NCI-H345 (cell line): ENCODE measurements at regions not wholly inside any gene's neighbourhood (a gene's known extent, or its start where the extent isn't known, plus 50 kb on each side); places are given as distances from the start of the nearest gene placed in this dataset.

ENCODE experiments used
- DNase-seq: peaks from one replicate; lab custom pipeline; 2025; lab: John Stamatoyannopoulos, UW

- no peak for DNase-seq
Measured at GRCh38 chr14:97402279-97402678, 605.1 kb downstream of the VRK1 start.

GRCh38 chr14:97407701-97408407, 610.7 kb downstream of the VRK1 start:
- DNase-seq = no peak

- no peak for DNase-seq
Measured at GRCh38 chr14:97408503-97408902, 611.3 kb downstream of the VRK1 start.

GRCh38 chr14:97408937-97409815, 612.0 kb downstream of the VRK1 start:
- no peak for DNase-seq

GRCh38 chr14:97410667-97411620, 613.8 kb downstream of the VRK1 start:
- no peak for DNase-seq

- no peak for DNase-seq
Measured at GRCh38 chr14:97411938-97412612, 614.9 kb downstream of the VRK1 start.

- DNase-seq = no peak
Measured at GRCh38 chr14:97413022-97413539, 615.9 kb downstream of the VRK1 start.

- DNase-seq = no peak
Measured at GRCh38 chr14:97413966-97414717, 617.0 kb downstream of the VRK1 start.

- DNase-seq = no peak
Measured at GRCh38 chr14:97414718-97415098, 617.5 kb downstream of the VRK1 start.

GRCh38 chr14:97415907-97416306, 618.7 kb downstream of the VRK1 start:
- no peak for DNase-seq

GRCh38 chr14:97416550-97416949, 619.4 kb downstream of the VRK1 start:
- no peak for DNase-seq

- no peak for DNase-seq
Measured at GRCh38 chr14:97417331-97417730, 620.1 kb downstream of the VRK1 start.

GRCh38 chr14:97420211-97420610, 623.0 kb downstream of the VRK1 start:
- no peak for DNase-seq

GRCh38 chr14:97426776-97427175, 629.6 kb downstream of the VRK1 start:
- DNase-seq = no peak

GRCh38 chr14:97428808-97429440, 631.7 kb downstream of the VRK1 start:
- DNase-seq = no peak

GRCh38 chr14:97432586-97432985, 635.4 kb downstream of the VRK1 start:
- no peak for DNase-seq

- DNase-seq = no peak
Measured at GRCh38 chr14:97441740-97442362, 644.7 kb downstream of the VRK1 start.

GRCh38 chr14:97442363-97442762, 645.2 kb downstream of the VRK1 start:
- DNase-seq = no peak

- no peak for DNase-seq
Measured at GRCh38 chr14:97443412-97443811, 646.2 kb downstream of the VRK1 start.

- no peak for DNase-seq
Measured at GRCh38 chr14:97444248-97444647, 647.1 kb downstream of the VRK1 start.
